CD14-positive monocyte (primary cell): ENCODE measurements at regions not wholly inside any gene's neighbourhood (a gene's known extent, or its start where the extent isn't known, plus 50 kb on each side); places are given as distances from the start of the nearest gene placed in this dataset.

Source experiments
- DNase-seq, 3 donors: peaks; one replicate each; pipeline ENCODE4 v3.0.0-alpha.2; 2011 to 2022
- H2AFZ ChIP-seq: 2 replicates; pipeline ENCODE4 v1.6.0; 2012; ENCODE audit warnings: mild to moderate bottlenecking, low read depth, low read length, inconsistent platforms; ENCODE audit not compliant: insufficient read depth, poor library complexity, severe bottlenecking
- H3K27ac ChIP-seq, 2 donors: 1 replicate in 1 of 2; 2 replicates in 1 of 2; pipeline ENCODE4 v1.5.1; 2012 to 2013; ENCODE audit warnings: low read length in 2 of 2, control low read depth in 1 of 2, inconsistent platforms in 1 of 2, low read depth in 1 of 2, mild to moderate bottlenecking in 1 of 2
- H3K27me3 ChIP-seq, 2 donors: one replicate each; pipeline versions ENCODE4 v1.6.0 to v1.6.1; 2011 to 2013; ENCODE audit warnings: low read length in 2 of 2; ENCODE audit not compliant: control insufficient read depth in 2 of 2, insufficient read depth in 2 of 2
- H3K36me3 ChIP-seq, 2 donors: replicated peaks in 1 of 2; 1 replicate in 1 of 2; 2 replicates in 1 of 2; pipeline versions ENCODE4 v1.5.1 to v1.6.1; 2012 to 2013; ENCODE audit warnings: low read length in 2 of 2, control low read depth in 1 of 2, inconsistent platforms in 1 of 2, mild to moderate bottlenecking in 1 of 2; ENCODE audit not compliant: insufficient read depth in 2 of 2, control insufficient read depth in 1 of 2
- H3K4me1 ChIP-seq, 2 donors: 1 replicate in 1 of 2; 2 replicates in 1 of 2; pipeline versions ENCODE4 v1.5.1 to v1.6.1; 2012 to 2013; ENCODE audit warnings: low read length in 2 of 2, control low read depth in 1 of 2, inconsistent platforms in 1 of 2, mild to moderate bottlenecking in 1 of 2, moderate library complexity in 1 of 2; ENCODE audit not compliant: insufficient read depth in 2 of 2, control insufficient read depth in 1 of 2
- H3K4me2 ChIP-seq: replicated peaks from 2 replicates; pipeline ENCODE3; 2012; ENCODE audit warnings: low read length, moderate library complexity, mild to moderate bottlenecking; ENCODE audit not compliant: poor library complexity, severe bottlenecking; ENCODE audit errors: extremely low read depth
- H3K4me3 ChIP-seq, 3 experiments: fragments of 200-600 bp in 1 of 3; sonication (generic) in 1 of 3; replicated peaks in 1 of 3; 1 replicate in 2 of 3; 2 replicates in 1 of 3; pipeline ENCODE4 v1.5.1; 2011 to 2013; ENCODE audit warnings: low read length in 3 of 3, mild to moderate bottlenecking in 3 of 3, control low read depth in 2 of 3, low read depth in 2 of 3, inconsistent platforms in 1 of 3, moderate library complexity in 1 of 3
- H3K79me2 ChIP-seq: 2 replicates; pipeline ENCODE4 v1.6.0; 2012; ENCODE audit warnings: mild to moderate bottlenecking, control low read depth, inconsistent platforms, low read length, moderate library complexity; ENCODE audit not compliant: insufficient read depth
- H3K9ac ChIP-seq: 2 replicates; pipeline ENCODE4 v1.6.0; 2017; ENCODE audit warnings: low read length, mild to moderate bottlenecking; ENCODE audit not compliant: insufficient read depth, poor library complexity, severe bottlenecking
- H3K9me3 ChIP-seq, 2 donors: replicated peaks in 1 of 2; 1 replicate in 1 of 2; 2 replicates in 1 of 2; pipeline versions ENCODE4 v1.5.1 to v1.6.1; 2012 to 2013; ENCODE audit warnings: low read length in 2 of 2, control low read depth in 1 of 2; ENCODE audit not compliant: control insufficient read depth in 1 of 2, insufficient read depth in 1 of 2
- H4K20me1 ChIP-seq: 2 replicates; pipeline ENCODE4 v1.6.0; 2012; ENCODE audit warnings: mild to moderate bottlenecking, low read length, control low read depth, moderate library complexity; ENCODE audit not compliant: insufficient read depth
- H3K27ac Mint-ChIP-seq, 7 donors: one replicate each; pipeline ENCODE4 v1.8.0; 2020; ENCODE audit warnings: mild to moderate bottlenecking in 7 of 7, mixed read lengths in 7 of 7, moderate library complexity in 6 of 7, inconsistent platforms in 2 of 7
- H3K27me3 Mint-ChIP-seq, 3 donors: one replicate each; pipeline ENCODE4 v1.8.0; 2021 to 2022; ENCODE audit warnings: low read depth in 3 of 3, mild to moderate bottlenecking in 3 of 3, mixed read lengths in 3 of 3, moderate library complexity in 3 of 3, inconsistent platforms in 1 of 3
- H3K36me3 Mint-ChIP-seq, 2 donors: one replicate each; pipeline ENCODE4 v1.8.0; 2020; ENCODE audit warnings: mixed read lengths in 2 of 2, inconsistent platforms in 1 of 2, mild to moderate bottlenecking in 1 of 2
- H3K4me1 Mint-ChIP-seq: one replicate; pipeline ENCODE4 v1.8.0; 2020; ENCODE audit warnings: mild to moderate bottlenecking, mixed read lengths
- H3K4me3 Mint-ChIP-seq, 2 donors: one replicate each; pipeline ENCODE4 v1.8.0; 2020; ENCODE audit warnings: mild to moderate bottlenecking in 2 of 2, mixed read lengths in 2 of 2, moderate library complexity in 1 of 2
- H3K9me3 Mint-ChIP-seq, 7 donors: one replicate each; pipeline ENCODE4 v1.8.0; 2020 to 2022; ENCODE audit warnings: mixed read lengths in 7 of 7, mild to moderate bottlenecking in 6 of 7, moderate library complexity in 6 of 7, inconsistent platforms in 2 of 7
- WGBS: methylation state at CpG from one replicate; pipeline ENCODE4 v1.1.5; 2013; ENCODE audit warnings: missing lambda C conversion rate; ENCODE audit not compliant: insufficient coverage; 5-methylcytosine and 5-hydroxymethylcytosine counted together
- intact Hi-C, 2 donors: fragments of 100-400 bp; cut with micrococcal nuclease; formaldehyde crosslinking; loops; one replicate each; pipeline versions ENCODE4 v1.15.0 to v1.15.1; 2023
- TF ChIP-seq, protein P1 (sequence below): fragments of 200-600 bp; IDR thresholded peaks from one replicate; pipeline ENCODE4 v1.8.0; 2022; ENCODE audit warnings: antibody characterized with exemption, mild to moderate bottlenecking

- Histone ChIP-seq H3K4me2 (no peak overlapping the region), H4K20me1 (no peaks in the 10 kb centered on the region)
- H3K36me3 Mint-ChIP-seq = no peaks in the 10 kb centered on the region
These were observed 74.4 kb downstream of the PRL start for GRCh38 chr6:22222469-22222868.

GRCh38 chr6:22227824-22228610 is 68.8 kb downstream of the PRL start:
- intact Hi-C loops = no loop called here
- H3K4me1 Mint-ChIP-seq = no peaks in the 10 kb centered on the region

More at GRCh38 chr6:22222469-22222868, 74.4 kb downstream of the PRL start:
- TF ChIP-seq, protein P1, sequence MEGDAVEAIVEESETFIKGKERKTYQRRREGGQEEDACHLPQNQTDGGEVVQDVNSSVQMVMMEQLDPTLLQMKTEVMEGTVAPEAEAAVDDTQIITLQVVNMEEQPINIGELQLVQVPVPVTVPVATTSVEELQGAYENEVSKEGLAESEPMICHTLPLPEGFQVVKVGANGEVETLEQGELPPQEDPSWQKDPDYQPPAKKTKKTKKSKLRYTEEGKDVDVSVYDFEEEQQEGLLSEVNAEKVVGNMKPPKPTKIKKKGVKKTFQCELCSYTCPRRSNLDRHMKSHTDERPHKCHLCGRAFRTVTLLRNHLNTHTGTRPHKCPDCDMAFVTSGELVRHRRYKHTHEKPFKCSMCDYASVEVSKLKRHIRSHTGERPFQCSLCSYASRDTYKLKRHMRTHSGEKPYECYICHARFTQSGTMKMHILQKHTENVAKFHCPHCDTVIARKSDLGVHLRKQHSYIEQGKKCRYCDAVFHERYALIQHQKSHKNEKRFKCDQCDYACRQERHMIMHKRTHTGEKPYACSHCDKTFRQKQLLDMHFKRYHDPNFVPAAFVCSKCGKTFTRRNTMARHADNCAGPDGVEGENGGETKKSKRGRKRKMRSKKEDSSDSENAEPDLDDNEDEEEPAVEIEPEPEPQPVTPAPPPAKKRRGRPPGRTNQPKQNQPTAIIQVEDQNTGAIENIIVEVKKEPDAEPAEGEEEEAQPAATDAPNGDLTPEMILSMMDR = no peak
- no peak overlapping the region for H3K4me3 ChIP-seq
- no peaks in the 10 kb centered on the region for H3K27me3 ChIP-seq
- no peaks in the 10 kb centered on the region for H3K4me1 ChIP-seq
- H3K9ac ChIP-seq = no peak overlapping the region
- Mint-ChIP-seq H3K4me3 (no peak overlapping the region), H3K27ac (no peak overlapping the region), H3K27me3 (no peaks in the 10 kb centered on the region), H3K9me3 (peaks cover 0 to 8% (median 1%) of the 10 kb centered on the region in 7 donors), H3K4me1 (no peaks in the 10 kb centered on the region)
- DNase-seq = no peak
- H2AFZ ChIP-seq = no peak overlapping the region
- H3K9me3 ChIP-seq = no peaks in the 10 kb centered on the region
- 86% methylated on average over 1 of the region's 6 CpGs for WGBS
- H3K36me3 ChIP-seq = no peaks in the 10 kb centered on the region
- intact Hi-C loops = no loop called here
- no peaks in the 10 kb centered on the region for H3K79me2 ChIP-seq
- no peak overlapping the region for H3K27ac ChIP-seq

More at GRCh38 chr6:22227824-22228610, 68.8 kb downstream of the PRL start:
- no CpG with 5 or more reads among the region's 2 CpGs for WGBS
- Histone ChIP-seq H3K4me3 (no peak overlapping the region), H3K4me1 (no peaks in the 10 kb centered on the region), H3K9me3 (no peaks in the 10 kb centered on the region), H3K4me2 (no peak overlapping the region), H3K27ac (no peak overlapping the region), H2AFZ (no peak overlapping the region), H3K9ac (no peak overlapping the region), H3K27me3 (no peaks in the 10 kb centered on the region), H3K79me2 (no peaks in the 10 kb centered on the region), H4K20me1 (no peaks in the 10 kb centered on the region), H3K36me3 (no peaks in the 10 kb centered on the region)
- TF ChIP-seq, protein P1 = no peak
- Mint-ChIP-seq H3K27me3 (peaks cover 0 to 1% (median 0%) of the 10 kb centered on the region in 3 donors), H3K36me3 (no peaks in the 10 kb centered on the region), H3K27ac (peak overlapping the region in 1 of 7 donors; percentile 31), H3K9me3 (peaks cover 0 to 6% (median 0%) of the 10 kb centered on the region in 7 donors), H3K4me3 (no peak overlapping the region)
- DNase-seq = no peak
